HG02884 (cell line): ENCODE measurements at regions not wholly inside any gene's neighbourhood (a gene's known extent, or its start where the extent isn't known, plus 50 kb on each side); places are given as distances from the start of the nearest gene placed in this dataset.

ENCODE experiments used
- ATAC-seq: cut with Tn5 transposase; IDR thresholded peaks from one replicate; pipeline ENCODE4 v1.9.1; 2021; ENCODE audit warnings: mild to moderate bottlenecking, moderate library complexity; ENCODE audit not compliant: unreplicated experiment

DNA sequence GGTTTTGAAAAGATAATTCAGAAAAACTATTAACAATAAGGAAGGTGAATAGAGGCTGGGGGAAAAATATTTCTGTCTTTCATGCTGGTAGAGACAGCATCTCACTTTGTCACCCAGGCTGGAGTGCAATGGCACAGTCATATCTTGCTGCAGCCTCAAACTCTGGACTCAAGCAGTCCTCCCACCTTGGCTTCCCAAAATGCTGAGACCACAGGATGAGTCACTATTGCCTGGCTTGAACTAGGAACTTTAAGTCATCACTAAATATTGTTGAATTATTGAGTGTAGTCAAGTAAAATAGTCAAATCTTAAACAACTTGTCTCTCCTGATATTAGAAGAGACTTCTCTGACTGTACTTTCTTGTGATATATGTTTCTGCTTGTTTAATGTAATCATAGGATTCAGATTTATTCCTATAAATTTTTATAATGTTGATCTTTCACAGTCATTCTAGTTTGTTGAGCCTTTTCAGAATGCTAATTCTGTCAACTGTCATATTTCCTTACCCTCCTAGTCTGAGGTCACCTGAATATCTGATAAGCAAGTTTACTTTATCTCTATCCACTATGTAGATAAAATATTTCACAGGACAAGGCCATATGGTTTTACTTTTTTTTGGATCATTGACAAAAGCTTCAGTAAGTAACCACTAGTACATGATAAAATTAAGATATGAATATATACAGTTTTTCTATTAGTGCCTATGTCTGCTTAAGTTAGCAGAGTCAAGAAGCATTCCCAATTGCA lies 1696.5 kb downstream of the MAT2B start:
- ATAC-seq, result no peak

DNA sequence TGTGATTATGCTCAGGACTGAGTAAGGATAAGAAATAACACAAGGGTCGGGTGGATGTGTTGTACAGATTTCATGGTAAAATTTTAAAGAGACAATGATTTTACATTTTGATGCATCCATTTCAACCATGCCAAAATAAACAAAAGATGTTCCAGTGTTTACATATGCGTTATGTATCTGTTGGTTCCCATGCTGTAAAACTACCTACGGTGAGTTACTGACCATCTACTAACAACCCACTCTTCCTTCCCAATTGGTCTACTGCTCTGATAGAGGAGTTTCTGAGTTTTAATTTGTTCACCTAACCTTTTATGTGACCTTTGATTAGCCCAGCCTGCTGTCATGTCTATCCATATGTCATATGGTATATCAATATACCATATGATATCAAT lies 1697.1 kb downstream of the MAT2B start:
- no peak for ATAC-seq

DNA sequence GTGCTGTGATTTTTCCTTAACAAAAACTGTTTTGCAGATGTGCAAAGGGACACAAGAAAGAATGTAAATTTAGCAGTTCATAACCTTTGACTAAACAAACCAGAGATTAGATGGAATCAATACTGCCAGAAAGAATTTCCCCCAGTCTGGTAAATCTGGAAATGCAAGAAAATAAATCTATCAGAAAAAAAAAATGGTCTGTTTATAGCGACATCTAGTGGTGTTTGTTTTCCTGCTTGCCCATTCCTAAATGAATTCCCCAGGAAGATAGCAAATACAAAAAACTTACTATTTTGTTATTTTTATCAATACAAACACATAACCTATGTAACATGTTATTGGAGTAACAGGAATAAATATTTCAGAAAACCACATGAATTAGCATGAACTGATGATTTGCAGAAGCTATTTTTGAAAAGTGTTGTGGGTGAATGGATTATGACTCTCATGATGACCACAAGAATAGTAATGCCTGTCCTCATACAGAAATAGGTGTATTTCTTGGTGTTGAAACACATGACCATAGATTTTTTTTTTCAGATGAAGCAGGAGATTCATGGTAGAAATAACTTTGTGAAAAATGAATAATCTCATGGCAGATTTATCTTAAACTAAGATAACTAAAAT lies 1703.8 kb downstream of the MAT2B start:
- no peak for ATAC-seq

DNA sequence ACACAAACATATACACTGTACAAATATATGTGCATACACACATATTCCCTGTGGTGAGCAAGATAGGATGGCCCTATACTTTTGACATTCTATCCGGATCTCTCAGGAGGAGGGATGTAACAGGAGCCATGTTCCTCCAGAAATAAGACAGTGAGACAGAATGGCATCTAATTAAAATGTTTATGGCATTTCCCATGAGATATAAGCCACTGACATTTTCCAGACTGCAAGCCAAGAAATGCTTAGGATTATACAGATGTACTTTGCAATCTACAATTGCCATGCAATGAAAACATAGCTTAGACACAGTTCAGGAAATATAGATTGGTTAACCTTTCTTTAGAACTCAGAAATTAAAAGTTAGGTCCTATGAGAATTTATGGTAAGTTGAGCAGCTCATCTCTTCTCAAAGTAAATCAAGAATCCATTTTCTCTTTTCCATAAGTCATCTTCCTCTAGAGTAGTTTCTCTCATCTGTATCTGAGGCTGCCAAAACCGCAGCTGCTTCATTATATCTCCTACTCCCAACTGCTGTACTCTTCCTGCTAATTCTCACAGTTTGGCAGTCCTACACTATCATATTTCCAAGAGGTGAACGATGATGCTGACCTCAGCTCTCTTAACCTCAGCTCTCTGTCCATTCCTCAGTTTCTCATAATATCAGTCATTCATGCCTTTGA lies 1719.1 kb downstream of the MAT2B start:
- ATAC-seq, result no peak

GRCh38 chr5:165227515-165227914 lies 1722.1 kb downstream of the MAT2B start:
- no peak for ATAC-seq

GRCh38 chr5:165228184-165228583 lies 1722.8 kb downstream of the MAT2B start:
- no peak for ATAC-seq

DNA sequence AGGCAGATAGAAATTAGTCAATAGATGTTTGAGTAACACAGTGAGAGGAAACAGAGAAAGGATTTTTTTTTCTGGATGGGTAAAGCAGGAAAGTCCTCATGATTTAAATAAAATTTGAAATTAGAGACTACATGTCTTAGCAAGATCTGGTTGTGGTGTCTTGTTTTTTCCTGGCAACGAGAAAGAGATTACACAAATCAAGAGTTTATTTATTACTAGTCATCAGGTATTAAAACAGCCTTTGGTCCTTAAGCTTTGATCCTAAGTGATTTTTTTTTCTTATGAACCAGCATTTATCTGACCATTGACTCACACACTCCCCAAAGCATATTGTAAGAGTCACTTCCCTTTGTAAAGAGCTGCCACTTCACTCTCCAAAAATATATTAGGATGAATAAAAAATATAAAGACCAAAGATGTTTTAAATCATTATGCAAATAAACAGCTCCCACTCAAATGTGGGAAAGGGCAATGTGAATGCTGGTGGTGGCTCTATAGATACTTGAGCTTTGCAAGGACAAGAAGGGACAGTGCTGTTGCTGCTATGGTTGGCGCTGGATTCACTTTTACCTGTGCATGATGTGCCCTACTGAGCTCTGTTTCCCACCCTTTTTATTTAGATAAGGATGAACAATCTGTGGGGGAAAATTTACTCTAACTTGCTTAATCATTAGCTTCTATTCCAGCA lies 1726.5 kb downstream of the MAT2B start:
- no peak for ATAC-seq

DNA sequence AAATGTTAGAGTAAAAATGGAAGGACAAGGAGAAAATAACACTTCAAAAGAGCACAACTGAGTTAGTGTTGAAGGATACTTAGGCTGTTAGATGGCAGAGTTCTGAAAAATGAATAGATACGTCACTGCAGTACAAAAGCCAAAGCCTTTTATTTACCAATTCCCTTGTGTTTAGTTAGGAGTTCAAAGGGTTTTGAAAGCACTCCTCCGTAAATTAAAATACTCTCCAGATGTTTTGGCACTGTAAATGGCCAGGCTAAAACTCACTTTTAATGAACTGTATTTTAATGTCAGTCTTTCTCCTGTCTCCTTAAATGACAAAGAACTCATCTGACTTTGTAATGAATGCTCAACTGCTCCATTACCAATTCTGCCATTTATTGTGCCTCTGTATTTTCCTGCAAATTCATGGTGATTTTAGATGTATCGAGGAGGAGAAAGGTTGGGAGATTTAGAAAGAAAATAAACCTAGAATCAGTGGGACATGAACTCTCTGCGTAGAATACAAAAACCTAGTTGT lies 1727.2 kb downstream of the MAT2B start:
- no peak for ATAC-seq

DNA sequence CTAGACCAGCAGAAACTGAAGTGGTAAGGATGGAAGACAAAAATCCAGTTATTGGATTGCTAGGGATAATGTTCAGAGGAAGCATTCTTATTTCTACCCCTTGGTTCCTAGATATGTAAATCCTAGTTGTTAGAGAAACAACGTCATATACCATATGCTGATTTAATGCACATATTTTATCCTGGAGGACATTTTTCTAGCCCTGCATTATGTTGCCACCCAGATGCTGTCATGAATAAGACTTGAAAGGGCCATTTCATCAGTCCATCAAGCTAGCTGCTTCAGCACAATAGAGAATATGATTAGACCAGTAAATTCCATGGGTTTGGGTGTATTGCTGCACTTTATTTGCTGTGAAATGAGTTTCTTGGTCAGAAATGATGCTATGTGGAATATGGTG lies 1736.4 kb downstream of the MAT2B start:
- no peak for ATAC-seq

GRCh38 chr5:165242646-165243045 lies 1737.2 kb downstream of the MAT2B start:
- no peak for ATAC-seq

DNA sequence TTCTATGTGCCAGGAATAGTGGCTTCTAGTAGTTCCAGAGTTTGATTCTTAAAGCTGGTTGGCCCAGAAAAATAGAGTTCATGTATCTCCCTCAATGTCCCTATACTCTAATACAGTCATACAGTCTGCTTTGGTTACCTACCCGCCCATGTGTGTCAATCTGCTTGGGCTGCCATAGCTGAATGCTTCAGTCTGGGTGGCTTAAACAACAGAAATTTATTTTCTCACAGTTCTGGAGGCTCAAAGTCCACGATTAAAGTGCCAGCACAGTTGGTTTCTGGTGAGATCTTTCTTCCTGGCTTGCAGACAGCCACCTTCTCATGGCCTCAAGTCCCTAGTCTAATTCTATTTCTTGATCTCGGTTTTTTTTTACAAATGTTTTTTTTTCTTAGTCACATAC lies 1739.0 kb downstream of the MAT2B start:
- no peak for ATAC-seq

GRCh38 chr5:165258197-165258771 lies 1752.9 kb downstream of the MAT2B start:
- no peak for ATAC-seq

DNA sequence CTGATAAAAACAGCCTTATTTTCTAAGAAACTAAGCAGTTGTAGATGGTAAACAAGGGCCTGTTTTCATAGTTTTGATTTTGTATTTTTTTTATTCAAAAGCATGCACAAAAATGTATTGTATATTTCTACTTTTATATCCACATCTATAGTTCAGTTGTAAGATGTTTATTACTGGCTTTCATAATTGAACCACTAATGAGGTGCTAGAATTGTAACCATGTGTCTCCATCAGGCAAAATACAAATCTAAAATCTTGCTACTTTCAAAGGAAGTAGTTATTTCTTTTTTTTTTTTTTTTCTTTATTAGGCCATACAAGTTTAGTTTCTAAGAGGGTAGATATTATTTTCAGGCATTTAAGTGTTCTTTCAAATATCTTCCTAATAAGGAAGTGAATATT lies 1755.0 kb downstream of the MAT2B start:
- no peak for ATAC-seq

GRCh38 chr5:165263536-165263935 lies 1758.1 kb downstream of the MAT2B start:
- no peak for ATAC-seq

GRCh38 chr5:165266939-165267338 lies 1761.5 kb downstream of the MAT2B start:
- no peak for ATAC-seq

- no peak for ATAC-seq
These were observed 1767.0 kb downstream of the MAT2B start for GRCh38 chr5:165272436-165272835.

DNA sequence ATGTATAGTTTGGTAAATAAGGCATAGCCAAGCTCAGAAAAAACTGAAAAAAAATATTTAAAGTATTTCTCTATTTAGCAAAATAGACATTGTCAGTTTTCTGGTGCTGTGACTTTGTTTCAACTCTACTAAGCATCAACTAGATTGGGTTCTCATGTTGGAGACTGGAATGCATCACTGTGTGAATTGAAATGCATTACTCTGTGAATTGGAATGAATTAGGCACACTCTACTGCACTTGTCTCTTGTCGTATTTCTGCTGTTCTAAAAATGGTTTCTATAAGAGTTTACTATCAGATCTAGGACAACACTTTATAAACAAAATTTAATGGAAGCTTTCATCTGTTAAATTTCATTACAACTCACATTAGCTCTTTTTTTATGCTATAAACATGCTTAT lies 1772.2 kb downstream of the MAT2B start:
- ATAC-seq, result no peak

GRCh38 chr5:165282491-165282890 lies 1777.1 kb downstream of the MAT2B start:
- ATAC-seq, result no peak

- ATAC-seq, result no peak
These were observed 1781.3 kb downstream of the MAT2B start for GRCh38 chr5:165286692-165287091.

DNA sequence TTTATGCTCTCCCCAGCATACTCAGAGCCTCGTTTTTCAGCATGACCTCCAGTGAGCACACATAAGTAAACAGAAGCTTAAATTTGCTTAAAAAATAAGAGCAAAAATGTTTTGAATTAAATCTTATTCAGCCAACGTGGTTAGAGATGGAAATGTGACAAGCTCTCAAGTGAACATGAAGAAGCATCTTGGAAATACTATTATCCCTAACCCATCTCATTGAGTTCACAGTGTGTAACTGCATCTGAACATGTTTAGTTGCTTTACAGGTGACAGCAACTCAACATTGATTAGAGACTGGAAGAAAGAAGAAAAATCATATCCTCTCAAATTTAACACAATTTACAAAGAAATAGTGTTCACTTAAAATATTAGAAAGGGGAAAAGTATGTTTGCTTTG lies 1785.1 kb downstream of the MAT2B start:
- ATAC-seq, result no peak
